ENCODE measurements at regions not wholly inside any gene's neighbourhood (a gene's known extent, or its start where the extent isn't known, plus 50 kb on each side); places are given as distances from the start of the nearest gene placed in this dataset.
"Not testable (repeated sequence)": the region's sequence is repeated elsewhere in the genome, so short reads cannot be mapped to it uniquely, and the experiment has no call there.

DNA sequence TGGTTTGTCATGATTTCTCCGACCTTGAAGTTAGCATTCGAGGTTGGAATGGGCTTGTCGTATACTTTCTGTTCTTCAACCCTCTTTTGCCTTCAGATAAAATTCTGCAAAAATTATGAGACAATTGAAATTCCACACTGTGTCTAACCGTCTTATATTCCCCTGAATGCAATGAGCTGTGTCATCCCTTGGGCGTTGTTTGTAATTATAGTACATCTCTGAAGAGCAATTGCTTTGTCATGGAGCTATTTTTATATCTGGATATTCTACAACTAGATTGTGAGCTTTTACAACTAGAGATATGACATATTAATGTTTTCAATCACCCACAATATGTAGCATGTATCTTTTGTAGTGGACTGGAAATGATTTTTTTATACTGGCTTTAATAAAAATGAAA is 631.8 kb upstream of the SLC10A2 start:
- DNase-seq (ENCODE audit: low read depth, low spot score): no peak

DNA sequence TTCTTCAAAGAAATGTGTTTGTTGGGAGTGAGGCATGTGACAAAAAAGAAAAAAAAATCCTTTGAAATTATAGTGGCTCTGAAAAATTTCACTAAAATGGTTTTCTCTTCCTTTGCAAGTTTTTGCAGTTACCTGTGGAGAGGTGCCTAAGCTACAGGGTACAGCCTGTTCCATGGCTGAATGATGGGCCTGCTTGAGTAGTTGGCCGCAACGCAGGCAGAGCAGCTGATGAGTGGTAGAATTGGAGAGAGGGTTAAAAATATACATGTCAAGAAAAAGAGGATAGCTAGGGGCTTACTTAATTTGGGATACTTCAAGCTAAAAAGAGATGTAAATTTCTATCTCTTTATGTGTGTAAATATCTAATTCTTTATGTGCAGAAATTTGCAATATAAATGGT is 629.1 kb upstream of the SLC10A2 start:
- DNase-seq (ENCODE audit: low read depth, low spot score): no peak

DNA sequence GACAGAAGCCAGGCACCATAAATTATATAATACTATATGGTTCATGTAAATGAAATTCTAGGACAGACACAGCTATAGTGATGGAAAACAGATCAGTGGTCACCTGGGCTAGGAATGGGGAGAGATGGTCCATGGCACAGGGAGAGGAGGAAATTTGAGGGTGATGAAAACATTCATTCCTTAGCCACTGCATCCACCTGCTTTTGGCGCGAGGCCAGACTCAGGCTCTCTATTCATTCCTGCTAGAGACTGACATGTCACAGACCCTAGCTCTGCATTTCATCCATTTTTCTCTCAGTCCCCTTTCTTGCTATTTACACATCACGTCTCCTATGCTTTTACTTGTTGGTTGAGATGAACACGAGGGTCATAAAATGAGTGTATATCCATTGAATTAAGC is 628.3 kb upstream of the SLC10A2 start:
- DNase-seq (ENCODE audit: low read depth, low spot score): no peak

DNA sequence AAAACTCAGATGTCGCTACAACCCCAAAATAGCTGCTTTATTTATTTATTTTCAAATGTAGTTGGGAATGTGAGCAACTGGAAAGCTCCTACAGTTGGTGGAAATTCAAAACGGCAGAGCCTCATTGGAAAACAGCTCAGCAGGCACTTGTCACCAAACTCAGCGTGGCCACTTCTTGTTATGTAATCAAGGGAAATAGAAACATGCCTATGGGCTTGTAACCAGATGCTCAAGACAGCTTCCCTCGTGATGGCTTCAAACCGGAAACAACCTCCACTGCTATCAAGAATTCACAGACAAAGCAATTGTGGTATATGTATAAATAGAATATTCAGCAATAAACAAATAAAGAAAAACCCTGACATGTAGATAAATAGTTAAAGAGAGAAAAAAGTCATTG is 627.8 kb upstream of the SLC10A2 start:
- DNase-seq (ENCODE audit: low read depth, low spot score): no peak

DNA sequence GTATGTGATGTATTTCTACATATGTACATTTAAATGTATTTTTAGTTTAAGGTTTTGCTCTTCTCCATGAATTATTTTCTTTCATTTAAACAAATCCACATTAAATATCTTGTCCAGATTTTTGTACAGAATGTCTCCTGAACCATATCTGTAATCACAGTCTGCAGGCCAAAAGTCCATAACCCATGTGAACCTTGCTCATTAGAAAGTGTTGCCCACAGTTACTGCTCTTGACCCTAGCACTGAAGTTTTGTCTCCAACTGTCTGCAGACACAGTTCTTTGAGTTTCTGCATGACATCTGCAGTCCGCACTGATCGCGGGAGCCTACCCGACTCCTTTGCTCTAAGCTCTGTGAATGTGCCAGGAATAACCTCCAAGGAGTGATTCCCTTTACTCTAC is 626.2 kb upstream of the SLC10A2 start:
- no peak for DNase-seq (ENCODE audit: low read depth, low spot score)

DNA sequence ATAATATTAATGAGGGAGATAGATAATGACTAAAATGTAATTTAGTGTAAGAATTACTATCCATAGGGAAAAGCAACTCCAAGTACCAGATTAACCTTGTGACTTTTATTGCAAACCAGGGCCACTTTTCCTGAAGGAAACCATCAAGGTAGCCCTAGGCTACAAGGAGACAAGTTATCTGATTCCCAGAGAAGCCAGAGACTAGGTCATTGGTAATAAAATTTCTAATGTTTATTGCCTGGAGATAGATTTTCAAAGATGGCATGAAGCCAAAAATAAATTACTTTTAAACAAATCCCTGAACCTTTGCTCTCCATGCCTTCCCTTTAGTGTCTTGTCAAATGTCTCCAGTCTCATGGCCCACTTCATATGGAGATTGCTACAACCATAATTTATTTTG is 610.1 kb upstream of the SLC10A2 start:
- DNase-seq (ENCODE audit: low read depth, low spot score): no peak

DNA sequence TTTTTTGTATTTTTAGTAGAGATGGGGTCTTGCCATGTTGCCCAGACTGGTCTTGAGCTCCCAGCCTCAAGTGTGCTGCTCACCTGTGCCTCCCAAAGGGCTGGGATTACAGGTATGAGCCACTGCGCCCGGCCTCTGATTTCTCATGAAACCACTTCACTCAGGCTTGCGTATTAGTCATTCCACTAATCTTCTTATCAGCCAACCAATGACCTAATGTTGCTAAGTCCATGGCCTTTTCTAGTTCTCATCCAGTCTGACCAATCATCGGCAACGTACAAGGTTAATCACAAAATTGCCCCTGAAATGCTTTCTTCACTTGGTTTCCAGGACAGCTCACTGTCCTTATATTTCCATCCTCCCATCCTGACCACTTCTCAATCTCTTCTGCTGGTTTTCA is 605.3 kb upstream of the SLC10A2 start:
- DNase-seq (ENCODE audit: low read depth, low spot score): no peak

DNA sequence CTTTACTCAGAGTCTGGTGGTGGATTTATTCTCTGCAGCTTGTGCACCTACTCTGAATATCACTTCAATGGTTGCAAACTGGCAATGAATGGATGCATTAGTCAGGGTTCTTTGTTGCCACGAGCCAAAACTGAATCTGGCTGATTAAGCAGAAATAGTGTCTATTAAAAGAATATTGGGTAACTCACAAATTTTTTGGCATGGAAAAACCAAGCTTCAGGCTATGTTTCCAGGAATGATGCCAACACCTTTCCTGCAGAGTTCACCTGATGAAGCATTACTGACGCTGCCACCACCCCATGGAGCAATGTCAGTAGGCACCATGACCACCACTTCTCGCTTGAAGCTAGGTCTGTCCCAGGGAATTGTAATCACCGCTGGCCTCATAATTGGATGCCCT is 597.8 kb upstream of the SLC10A2 start:
- no peak for DNase-seq (ENCODE audit: low read depth, low spot score)

DNA sequence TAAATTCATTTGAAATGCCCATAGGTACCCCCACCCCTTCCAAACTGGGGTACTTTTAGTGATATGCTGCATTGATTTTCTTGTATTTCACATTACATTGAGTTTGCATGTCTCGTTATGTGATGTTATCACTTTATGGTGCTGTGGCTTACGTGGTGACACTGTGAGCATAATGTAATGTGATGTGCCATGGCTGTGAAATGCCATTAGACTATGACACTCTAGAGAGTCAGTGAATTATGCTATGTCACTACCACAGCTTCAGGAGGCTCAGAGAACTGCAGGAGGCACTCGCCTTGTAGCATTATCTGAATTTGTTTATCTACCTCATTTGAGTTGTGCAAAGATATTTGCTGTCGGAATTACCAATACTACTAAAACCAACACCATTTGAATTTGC is 590.1 kb upstream of the SLC10A2 start:
- no peak for DNase-seq (ENCODE audit: low read depth, low spot score)

DNA sequence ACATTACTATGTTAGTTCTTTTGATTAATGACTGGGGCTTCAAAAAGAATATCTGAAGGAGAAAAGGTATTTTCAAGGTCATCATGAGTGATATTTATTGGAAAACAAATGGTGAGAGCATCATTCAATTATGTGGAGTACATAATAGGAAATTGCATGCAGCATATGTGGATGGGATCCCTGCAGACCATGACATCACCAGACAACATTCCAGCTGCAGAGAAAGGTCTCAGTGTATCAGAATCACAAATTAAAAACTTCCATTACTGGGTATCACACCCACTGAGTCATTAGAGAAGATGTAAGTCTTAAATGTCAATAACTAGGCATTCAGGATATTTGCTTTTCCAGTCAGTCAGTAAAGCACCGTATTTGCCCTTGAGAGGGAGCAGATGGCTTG is 574.4 kb upstream of the SLC10A2 start:
- DNase-seq (ENCODE audit: low read depth, low spot score): no peak

DNA sequence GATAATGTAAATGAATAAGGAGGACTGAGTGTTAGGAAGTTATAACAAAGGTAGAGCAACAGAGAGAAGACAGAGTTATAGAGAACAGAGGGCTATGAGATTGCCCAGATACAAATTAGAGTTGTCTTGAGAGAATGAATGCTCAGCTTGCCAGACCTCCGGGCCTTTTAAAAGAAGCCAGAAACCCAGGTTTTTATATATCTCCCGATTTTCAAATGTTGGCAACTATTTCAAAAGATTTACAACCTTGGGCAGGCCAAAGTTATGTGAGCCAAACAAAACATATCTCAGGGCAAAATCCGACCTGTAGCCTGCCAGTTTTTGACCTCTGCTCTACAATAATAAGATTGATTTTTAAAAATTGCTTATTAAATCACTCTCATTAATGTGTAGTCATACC is 573.1 kb upstream of the SLC10A2 start:
- no peak for DNase-seq (ENCODE audit: low read depth, low spot score)

DNA sequence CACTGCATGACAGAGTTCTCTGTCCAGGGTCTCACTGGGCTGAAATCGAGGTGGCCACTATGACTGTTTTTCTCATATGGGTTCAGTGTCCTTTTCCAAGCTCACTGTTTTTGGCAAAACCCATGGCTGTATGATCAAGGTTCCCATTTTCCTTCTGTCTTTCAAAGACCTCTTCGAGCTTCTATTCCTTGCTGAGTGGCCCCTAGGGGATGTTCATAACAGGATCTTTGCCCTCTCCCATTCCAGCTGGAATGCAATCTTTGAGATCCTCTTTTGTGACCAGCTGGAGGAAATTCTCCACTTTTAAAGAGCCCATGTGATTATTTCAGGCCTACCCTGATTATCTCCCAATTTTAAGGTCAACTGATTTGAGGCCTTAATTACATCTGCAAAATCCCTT is 572.5 kb upstream of the SLC10A2 start:
- DNase-seq (ENCODE audit: low read depth, low spot score): no peak

DNA sequence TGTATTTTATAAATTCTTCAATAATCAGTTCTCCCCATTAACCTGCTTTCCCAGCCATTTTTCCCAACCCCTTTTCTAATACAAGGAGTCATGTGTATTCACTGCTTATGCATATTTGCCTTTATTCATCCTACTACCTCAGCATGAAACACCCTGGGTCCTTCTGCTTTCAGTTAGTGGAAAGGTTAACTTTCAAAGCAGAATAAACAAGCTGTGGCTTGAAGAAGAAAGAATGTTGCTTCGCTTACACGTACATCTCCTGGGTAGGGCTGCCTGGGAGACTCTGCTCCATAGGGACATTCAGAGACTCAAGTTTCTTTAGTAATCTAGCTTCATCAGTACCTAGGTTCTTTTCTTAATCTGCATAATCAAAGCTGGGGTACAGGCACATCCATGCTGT is 567.8 kb upstream of the SLC10A2 start:
- DNase-seq (ENCODE audit: low read depth, low spot score): no peak

DNA sequence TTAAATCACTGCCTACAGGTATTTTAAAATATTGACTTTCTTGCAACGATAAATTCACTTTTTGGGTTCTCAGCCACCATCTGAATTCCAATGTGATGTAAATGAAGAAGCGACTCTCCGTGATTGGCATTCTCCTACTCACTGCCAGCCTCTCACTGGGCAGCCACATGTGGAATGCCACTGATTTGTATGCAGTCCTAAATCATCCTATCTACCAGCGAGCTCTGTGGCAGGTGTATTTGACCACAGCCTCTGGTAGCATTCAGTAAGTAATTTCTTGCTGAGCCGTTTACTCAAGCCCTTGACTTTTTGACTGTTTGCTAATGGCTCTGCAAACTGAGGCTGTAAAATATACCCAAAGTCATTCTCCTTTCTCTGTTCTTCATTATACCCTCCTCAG is 559.0 kb upstream of the SLC10A2 start:
- DNase-seq (ENCODE audit: low read depth, low spot score): no peak

DNA sequence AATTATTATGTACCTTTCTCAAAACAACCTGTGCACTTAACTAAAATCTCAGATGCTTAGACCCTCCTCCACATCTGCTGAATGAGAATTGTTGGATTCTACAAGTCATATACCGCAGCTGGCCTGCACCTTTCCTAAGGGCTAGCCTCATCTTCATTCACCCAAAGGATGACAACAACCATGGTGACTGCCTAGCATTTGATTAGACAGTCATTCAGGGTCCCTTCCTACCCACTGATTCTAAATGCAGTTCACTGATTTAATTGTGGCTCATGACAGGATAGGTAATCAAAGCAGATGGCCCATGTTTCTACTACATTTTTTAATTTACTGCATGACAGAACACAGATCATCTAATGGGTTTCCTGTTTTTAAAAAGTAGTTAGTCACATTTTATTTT is 551.9 kb upstream of the SLC10A2 start:
- no peak for DNase-seq (ENCODE audit: low read depth, low spot score)

DNA sequence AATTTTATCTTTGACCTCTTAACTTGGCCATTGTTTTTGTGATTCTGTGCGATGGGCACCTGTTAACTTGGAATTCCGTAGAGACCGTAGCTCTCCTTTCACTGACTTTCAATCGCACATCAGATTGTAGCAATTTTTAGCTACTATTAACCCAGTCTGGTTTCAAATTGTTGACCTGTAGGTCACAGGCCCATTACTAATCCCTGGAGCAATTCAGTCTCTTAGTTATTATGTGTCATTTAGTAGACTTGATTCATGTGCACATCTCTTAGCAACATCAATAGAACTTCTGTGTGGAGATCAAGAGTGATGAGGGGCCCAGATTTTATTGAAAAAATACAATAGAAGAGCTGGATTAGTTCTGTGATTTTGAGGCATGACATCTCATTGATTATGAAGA is 549.6 kb upstream of the SLC10A2 start:
- no peak for DNase-seq (ENCODE audit: low read depth, low spot score)

DNA sequence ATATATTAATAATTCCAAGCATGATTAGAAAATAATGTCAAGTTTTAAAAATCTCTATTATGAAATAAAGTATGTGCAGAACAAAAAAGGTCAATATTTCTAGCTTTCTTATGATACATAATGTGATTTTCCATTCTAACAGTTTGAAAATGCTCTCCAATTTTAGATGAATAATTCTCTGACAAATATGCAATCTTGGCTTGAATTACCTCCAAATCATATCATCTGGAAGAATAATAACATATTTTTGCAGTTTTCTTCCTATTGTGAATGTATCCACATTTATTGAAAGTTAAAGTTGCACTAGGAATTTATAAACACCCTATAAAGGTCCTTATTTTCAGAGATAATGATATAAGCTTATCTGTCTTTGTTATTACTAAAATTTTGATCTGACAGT is 548.5 kb upstream of the SLC10A2 start:
- DNase-seq (ENCODE audit: low read depth, low spot score): no peak

DNA sequence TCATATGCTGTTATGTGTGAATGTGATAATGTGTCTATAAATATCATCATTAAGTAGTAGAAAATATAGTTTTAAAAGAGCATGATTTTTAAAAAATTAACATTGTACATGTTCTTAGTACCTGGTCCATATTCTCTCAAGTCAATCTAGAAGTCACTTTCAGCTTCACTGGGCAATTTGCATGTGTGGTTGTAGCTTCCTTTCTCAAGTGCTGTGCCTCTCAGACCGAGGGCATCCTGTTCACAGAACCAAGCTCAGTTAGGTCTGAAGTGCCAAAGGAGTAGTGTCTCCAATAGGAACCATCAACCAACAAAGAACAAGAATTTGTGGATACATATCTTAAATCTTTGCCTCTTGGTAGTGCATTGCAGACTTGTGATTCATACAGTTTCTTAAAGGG is 541.8 kb upstream of the SLC10A2 start:
- no peak for DNase-seq (ENCODE audit: low read depth, low spot score)

DNA sequence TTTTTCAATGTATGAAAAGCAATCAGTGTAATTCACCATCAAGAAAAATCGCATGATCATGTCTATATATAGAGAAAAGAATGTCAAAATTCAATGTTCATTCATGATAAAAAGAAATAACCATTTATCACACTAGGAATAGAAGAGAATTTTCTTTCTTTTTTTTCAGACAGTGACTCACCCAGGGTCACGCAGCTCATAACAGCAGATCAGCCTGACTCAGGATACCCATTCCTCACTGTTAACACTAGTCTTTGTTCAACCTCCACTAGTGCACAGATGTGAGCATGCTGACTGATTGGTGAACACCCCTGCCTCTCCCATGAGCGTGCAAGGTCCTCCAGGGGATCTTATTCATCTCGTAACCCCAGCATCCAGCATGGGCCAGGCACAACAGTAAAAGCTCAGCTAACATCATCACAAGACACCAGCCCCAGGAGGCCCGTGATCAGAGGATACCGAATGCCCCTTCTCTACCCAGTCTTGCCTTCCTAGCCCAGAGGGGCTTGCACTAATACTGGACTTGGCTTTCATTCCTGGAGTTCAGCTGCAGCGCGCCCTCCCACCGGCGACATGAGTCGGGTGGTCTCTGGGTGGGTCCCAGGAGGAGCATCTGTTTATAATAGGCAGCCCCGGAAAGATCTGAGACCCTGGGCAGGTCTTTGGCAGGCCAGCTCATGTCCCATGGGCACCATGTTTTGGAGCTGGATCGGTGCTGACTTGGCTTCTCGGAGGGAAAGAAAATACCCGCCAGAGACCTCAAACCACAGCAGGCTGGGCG is 539.5 kb upstream of the SLC10A2 start:
- no peak for DNase-seq (ENCODE audit: low read depth, low spot score)

DNA sequence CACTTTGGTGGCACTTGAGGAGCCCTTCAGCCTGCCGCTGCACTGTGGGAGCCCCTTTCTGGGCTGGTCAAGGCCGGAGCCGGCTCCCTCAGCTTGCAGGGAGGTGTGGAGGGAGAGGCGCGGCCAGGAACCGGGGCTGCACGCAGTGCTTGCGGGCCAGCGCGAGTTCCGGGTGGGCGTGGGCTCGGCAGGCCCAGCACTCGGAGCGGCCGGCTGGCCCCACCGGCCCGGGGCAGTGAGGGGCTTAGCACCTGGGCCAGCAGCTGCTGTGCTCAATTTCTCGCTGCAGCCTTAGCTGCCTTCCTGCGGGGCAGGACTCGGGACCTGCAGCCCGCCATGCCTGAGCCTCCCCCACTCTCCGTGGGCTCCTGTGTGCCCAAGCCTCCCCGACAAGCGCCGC is 533.7 kb upstream of the SLC10A2 start:
- not testable (repeated sequence) for DNase-seq (ENCODE audit: low read depth, low spot score)

DNA sequence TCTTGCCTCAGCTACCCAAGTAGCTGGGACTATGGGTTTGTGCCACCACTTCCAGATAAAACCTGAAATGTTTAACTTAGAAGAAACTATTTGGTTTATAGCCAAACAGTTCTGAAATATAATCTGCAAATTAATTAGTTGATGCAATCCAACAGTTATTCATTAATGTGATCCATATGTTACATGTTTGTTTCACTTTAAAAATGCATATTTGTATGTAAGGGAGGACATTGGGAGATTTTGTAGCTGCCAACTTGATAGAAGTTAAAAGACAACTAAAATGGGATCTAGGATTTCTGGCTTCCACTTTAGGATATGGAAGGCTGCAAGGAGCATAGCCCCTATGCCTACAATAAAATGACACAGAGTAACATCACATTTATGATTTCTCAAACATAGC is 532.5 kb upstream of the SLC10A2 start:
- no peak for DNase-seq (ENCODE audit: low read depth, low spot score)

DNA sequence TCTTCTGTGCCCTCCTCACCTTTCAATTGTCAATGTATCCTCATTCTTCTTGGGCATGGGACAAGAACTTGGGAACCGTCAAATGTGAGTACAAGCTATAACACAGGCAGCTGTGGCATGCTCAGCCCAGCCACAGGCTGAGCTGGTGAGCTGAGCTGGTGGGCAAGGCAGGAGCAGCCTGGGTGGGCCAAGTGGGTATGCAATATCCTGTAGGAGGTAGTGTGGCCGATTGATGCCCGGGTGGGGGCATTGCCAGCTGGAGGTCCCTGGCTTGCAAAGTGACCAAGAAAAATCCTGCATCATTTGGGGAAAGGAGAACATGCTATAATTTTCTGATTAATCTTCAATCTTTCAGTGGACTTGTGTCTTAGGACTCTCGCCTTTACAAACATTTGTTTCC is 507.2 kb upstream of the SLC10A2 start:
- no peak for DNase-seq (ENCODE audit: low read depth, low spot score)

DNA sequence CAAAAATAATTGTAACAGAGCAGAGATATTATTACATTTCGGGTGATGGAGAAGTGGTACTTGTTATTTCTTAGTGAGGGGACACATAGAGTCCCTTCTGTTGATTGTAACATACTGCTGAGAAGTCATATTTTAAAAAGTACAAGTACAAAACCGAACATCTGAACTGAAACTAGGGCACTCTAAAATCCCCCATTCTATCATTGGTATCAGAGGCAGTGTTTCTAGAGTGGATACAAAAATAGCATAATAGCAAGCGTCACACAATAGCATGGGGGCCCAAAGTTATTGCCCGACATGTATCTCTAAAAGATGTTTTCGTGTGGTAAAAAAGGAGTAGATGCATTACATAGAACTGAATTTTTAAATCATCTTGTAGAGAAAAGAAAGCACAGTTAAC is 502.1 kb upstream of the SLC10A2 start:
- DNase-seq (ENCODE audit: low read depth, low spot score): no peak

DNA sequence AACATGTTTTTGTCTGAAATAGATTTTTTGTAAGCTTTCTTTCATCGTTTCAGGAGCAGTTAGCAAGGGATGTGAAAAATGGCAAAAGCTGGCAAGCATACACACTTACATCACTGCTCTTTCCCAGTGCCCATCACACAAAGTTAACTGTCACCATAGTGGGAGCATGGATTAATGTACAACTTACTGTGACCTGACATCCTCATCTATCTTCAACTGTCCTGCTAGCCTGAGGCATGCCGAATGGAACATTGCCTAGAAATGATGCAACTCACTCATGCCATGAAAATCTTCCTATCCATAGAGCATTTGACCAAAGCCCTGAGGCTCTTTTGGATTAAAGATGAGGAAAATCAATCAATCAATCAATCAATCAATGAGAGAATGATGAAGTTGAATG is 491.7 kb upstream of the SLC10A2 start:
- DNase-seq (ENCODE audit: low read depth, low spot score): no peak

Data from ELF-1 (cell line).